22Rv1 (cell line): ENCODE measurements at regions not wholly inside any gene's neighbourhood (a gene's known extent, or its start where the extent isn't known, plus 50 kb on each side); places are given as distances from the start of the nearest gene placed in this dataset.

Experiments used
- CTCF ChIP-seq: fragments of 450-650 bp; IDR thresholded peaks from 2 replicates; pipeline ENCODE4 v1.5.1; 2017; ENCODE audit warnings: mild to moderate bottlenecking
- ZFX ChIP-seq: fragments of 450-650 bp; IDR thresholded peaks from 2 replicates; pipeline ENCODE4 v1.6.1; 2017; ENCODE audit warnings: antibody characterized with exemption, borderline replicate concordance

GRCh38 chr7:115329006-115329405 lies 407.1 kb downstream of the MDFIC start:
- no peak for TF ChIP-seq CTCF
- no peak for TF ChIP-seq ZFX
